ENCODE measurements at regions not wholly inside any gene's neighbourhood (a gene's known extent, or its start where the extent isn't known, plus 50 kb on each side); places are given as distances from the start of the nearest gene placed in this dataset.
"Not testable (repeated sequence)": the region's sequence is repeated elsewhere in the genome, so short reads cannot be mapped to it uniquely, and the experiment has no call there.

- no peak for DNase-seq (ENCODE audit: low read depth, low spot score)
- no peak for TF ChIP-seq CTCF (IDR thresholded peaks at IDR 0.05; ENCODE audit: low read depth, low read length)
- in situ Hi-C loops (cut with HindIII; ENCODE audit: low sequenced_read_pairs), result no loop called here
These were observed 199.5 kb upstream of the TBL1XR1 start for GRCh38 chr3:177396733-177397132.

GRCh38 chr3:177401375-177401774 is 204.1 kb upstream of the TBL1XR1 start:
- no peak for TF ChIP-seq CTCF (IDR thresholded peaks at IDR 0.05; ENCODE audit: low read depth, low read length)
- in situ Hi-C loops (cut with HindIII; ENCODE audit: low sequenced_read_pairs), result no loop called here
- no peak overlapping the region for H3K4me3 ChIP-seq (ENCODE audit: low read depth, low read length)
- no peak for DNase-seq (ENCODE audit: low read depth, low spot score)

More at GRCh38 chr3:177396733-177397132, 199.5 kb upstream of the TBL1XR1 start:
- H3K4me3 ChIP-seq (ENCODE audit: low read depth, low read length), result no peak overlapping the region

GRCh38 chr3:177402533-177402932 is 205.3 kb upstream of the TBL1XR1 start:
- TF ChIP-seq CTCF (IDR thresholded peaks at IDR 0.05; ENCODE audit: low read depth, low read length), result no peak
- no peak overlapping the region for H3K4me3 ChIP-seq (ENCODE audit: low read depth, low read length)
- DNase-seq (ENCODE audit: low read depth, low spot score), result no peak
- in situ Hi-C loops (cut with HindIII; ENCODE audit: low sequenced_read_pairs), result no loop called here

- in situ Hi-C loops (cut with HindIII; ENCODE audit: low sequenced_read_pairs), result no loop called here
- DNase-seq (ENCODE audit: low read depth, low spot score), result no peak
- no peak for TF ChIP-seq CTCF (IDR thresholded peaks at IDR 0.05; ENCODE audit: low read depth, low read length)
- H3K4me3 ChIP-seq (ENCODE audit: low read depth, low read length), result no peak overlapping the region
These were observed 207.9 kb upstream of the TBL1XR1 start for GRCh38 chr3:177405191-177405672.

- in situ Hi-C loops (cut with HindIII; ENCODE audit: low sequenced_read_pairs), result no loop called here
- no peak for TF ChIP-seq CTCF (IDR thresholded peaks at IDR 0.05; ENCODE audit: low read depth, low read length)
- H3K4me3 ChIP-seq (ENCODE audit: low read depth, low read length), result no peak overlapping the region
- DNase-seq (ENCODE audit: low read depth, low spot score), result no peak
These were observed 213.4 kb upstream of the TBL1XR1 start for GRCh38 chr3:177410730-177411129.

GRCh38 chr3:177411201-177411600 is 213.9 kb upstream of the TBL1XR1 start:
- in situ Hi-C loops (cut with HindIII; ENCODE audit: low sequenced_read_pairs), result no loop called here
- no peak overlapping the region for H3K4me3 ChIP-seq (ENCODE audit: low read depth, low read length)
- DNase-seq (ENCODE audit: low read depth, low spot score), result no peak
- TF ChIP-seq CTCF (IDR thresholded peaks at IDR 0.05; ENCODE audit: low read depth, low read length), result no peak

GRCh38 chr3:177412677-177413170 is 215.4 kb upstream of the TBL1XR1 start:
- DNase-seq (ENCODE audit: low read depth, low spot score); H3K4me3 ChIP-seq (ENCODE audit: low read depth, low read length); in situ Hi-C loops (cut with HindIII; ENCODE audit: low sequenced_read_pairs): not testable (repeated sequence)

Data from astrocyte of the spinal cord (primary cell).